ENCODE measurements at regions not wholly inside any gene's neighbourhood (a gene's known extent, or its start where the extent isn't known, plus 50 kb on each side); places are given as distances from the start of the nearest gene placed in this dataset.

DNA sequence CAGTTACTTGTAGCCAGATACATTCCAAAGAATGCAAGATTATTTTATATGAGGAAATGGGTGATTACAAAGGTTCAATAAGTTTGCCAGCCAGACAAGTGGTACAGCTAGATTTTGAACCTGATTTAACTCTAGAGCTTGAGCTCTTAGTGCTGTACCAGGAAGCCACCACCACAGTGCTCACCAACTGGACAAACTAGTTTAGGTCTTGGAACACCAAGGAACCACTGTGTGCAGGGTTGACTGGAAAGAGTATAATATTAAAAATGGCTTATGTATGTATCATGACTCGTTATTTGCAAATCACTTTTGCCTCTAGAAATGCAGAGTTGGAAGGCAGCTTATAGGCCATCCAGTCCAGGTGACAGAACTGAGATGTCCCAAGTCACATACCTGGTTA, 177.2 kb downstream of the TXNL1 start:
- no peaks in the 10 kb centered on the region for H3K27me3 Mint-ChIP-seq (ENCODE audit: low read depth)
- TF ChIP-seq, protein P1, sequence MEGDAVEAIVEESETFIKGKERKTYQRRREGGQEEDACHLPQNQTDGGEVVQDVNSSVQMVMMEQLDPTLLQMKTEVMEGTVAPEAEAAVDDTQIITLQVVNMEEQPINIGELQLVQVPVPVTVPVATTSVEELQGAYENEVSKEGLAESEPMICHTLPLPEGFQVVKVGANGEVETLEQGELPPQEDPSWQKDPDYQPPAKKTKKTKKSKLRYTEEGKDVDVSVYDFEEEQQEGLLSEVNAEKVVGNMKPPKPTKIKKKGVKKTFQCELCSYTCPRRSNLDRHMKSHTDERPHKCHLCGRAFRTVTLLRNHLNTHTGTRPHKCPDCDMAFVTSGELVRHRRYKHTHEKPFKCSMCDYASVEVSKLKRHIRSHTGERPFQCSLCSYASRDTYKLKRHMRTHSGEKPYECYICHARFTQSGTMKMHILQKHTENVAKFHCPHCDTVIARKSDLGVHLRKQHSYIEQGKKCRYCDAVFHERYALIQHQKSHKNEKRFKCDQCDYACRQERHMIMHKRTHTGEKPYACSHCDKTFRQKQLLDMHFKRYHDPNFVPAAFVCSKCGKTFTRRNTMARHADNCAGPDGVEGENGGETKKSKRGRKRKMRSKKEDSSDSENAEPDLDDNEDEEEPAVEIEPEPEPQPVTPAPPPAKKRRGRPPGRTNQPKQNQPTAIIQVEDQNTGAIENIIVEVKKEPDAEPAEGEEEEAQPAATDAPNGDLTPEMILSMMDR (conservative IDR thresholded peaks at IDR 0.05) = no peak
- H3K4me1 Mint-ChIP-seq = no peaks in the 10 kb centered on the region
- no peak overlapping the region for H3K27ac Mint-ChIP-seq (ENCODE audit: unreplicated experiment)
- peaks cover 20% of the 10 kb centered on the region for H3K9me3 Mint-ChIP-seq
- no peak for DNase-seq (ENCODE audit: low read depth, low spot score)
- H3K4me3 Mint-ChIP-seq = no peak overlapping the region
- peaks cover 3% of the 10 kb centered on the region for H3K36me3 Mint-ChIP-seq (ENCODE audit: low read depth)

- DNase-seq (ENCODE audit: low read depth, low spot score) = no peak
- TF ChIP-seq, protein P1 (conservative IDR thresholded peaks at IDR 0.05) = no peak
- no peak overlapping the region for H3K4me3 Mint-ChIP-seq
- H3K27me3 Mint-ChIP-seq (ENCODE audit: low read depth) = no peaks in the 10 kb centered on the region
- H3K4me1 Mint-ChIP-seq = no peaks in the 10 kb centered on the region
- peaks cover 16% of the 10 kb centered on the region for H3K9me3 Mint-ChIP-seq
- H3K27ac Mint-ChIP-seq (ENCODE audit: unreplicated experiment) = no peak overlapping the region
- H3K36me3 Mint-ChIP-seq (ENCODE audit: low read depth) = no peaks in the 10 kb centered on the region
These were observed 177.8 kb downstream of the TXNL1 start for GRCh38 chr18:56460581-56460980.

DNA sequence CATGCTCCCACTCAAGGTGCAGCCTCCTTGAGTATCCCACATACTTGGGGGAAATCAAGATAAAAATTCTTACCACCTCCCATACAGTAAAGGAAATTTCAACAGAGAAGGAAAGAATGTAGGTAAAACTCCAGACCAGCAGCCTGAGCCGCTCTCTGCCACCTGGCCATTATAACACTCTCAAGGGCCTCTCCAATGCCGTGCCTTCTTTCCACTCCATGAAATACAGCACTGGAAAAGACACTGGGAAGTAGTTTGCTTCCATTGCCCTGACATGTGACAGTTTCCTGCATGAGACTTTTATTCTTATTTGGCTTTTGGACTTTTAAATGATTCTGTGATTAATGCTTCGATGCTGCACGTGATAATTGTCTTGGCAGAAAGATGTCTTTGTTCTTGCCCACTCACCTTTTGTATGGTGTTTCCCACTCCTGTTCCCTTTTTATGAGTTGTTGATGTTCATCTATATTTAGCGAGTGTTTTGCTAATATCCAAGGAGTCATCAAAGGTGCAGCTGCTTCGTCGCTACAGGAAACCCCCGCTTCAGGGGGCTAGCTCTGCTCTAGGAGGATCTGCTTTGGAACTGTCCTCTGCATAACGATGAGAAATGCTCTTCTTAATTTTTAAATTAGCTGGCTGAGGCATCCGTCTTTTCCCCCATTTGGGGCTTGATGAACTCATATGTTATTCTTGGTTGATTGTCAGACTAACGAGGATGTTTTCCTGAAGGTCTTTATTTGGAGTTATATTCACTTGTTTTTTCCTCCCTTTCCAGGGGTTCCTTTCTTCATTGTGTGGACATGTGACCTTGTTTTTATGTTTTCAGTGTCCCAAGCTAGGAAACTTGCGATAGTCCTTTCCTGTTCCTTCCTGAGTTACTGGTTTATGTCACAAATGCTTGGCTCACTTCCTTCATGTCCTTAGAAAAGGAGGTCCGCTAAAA, 179.4 kb downstream of the TXNL1 start:
- H3K27ac Mint-ChIP-seq (ENCODE audit: unreplicated experiment) = no peak overlapping the region
- DNase-seq (ENCODE audit: low read depth, low spot score) = no peak
- H3K4me3 Mint-ChIP-seq = no peak overlapping the region
- no peaks in the 10 kb centered on the region for H3K4me1 Mint-ChIP-seq
- H3K27me3 Mint-ChIP-seq (ENCODE audit: low read depth) = no peaks in the 10 kb centered on the region
- peaks cover 9% of the 10 kb centered on the region for H3K9me3 Mint-ChIP-seq
- TF ChIP-seq, protein P1 (conservative IDR thresholded peaks at IDR 0.05) = no peak
- no peaks in the 10 kb centered on the region for H3K36me3 Mint-ChIP-seq (ENCODE audit: low read depth)

DNA sequence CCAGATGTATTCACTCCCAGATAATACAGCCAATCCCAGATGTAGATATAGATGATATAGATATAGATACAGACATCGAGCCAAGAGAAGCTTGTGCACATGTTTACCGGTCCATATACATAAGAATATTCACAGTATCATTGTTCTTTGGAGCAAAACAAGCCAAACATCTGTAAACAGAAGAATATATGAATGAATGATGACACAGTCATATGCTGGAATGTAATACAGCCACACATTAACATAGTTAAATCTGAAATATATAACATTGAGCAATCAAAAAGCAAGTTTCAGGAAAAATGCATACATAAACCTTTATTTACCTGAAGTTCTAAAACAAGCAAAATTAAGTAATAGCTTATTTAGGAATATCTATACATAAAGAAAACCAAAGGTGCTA, 182.5 kb downstream of the TXNL1 start:
- DNase-seq (ENCODE audit: low read depth, low spot score) = no peak
- Mint-ChIP-seq H3K36me3 (ENCODE audit: low read depth) (no peaks in the 10 kb centered on the region), H3K4me3 (no peak overlapping the region), H3K9me3 (no peaks in the 10 kb centered on the region), H3K27me3 (ENCODE audit: low read depth) (no peaks in the 10 kb centered on the region), H3K27ac (ENCODE audit: unreplicated experiment) (no peak overlapping the region), H3K4me1 (no peaks in the 10 kb centered on the region)
- TF ChIP-seq, protein P1 (conservative IDR thresholded peaks at IDR 0.05) = no peak

- Mint-ChIP-seq H3K27ac (ENCODE audit: unreplicated experiment) (no peak overlapping the region), H3K4me3 (no peak overlapping the region), H3K9me3 (no peaks in the 10 kb centered on the region), H3K4me1 (no peaks in the 10 kb centered on the region), H3K36me3 (ENCODE audit: low read depth) (no peaks in the 10 kb centered on the region), H3K27me3 (ENCODE audit: low read depth) (no peaks in the 10 kb centered on the region)
- TF ChIP-seq, protein P1 (conservative IDR thresholded peaks at IDR 0.05) = no peak
- DNase-seq (ENCODE audit: low read depth, low spot score) = no peak
These were observed 183.3 kb downstream of the TXNL1 start for GRCh38 chr18:56455141-56455540.
